OCI-LY3 (cell line): ENCODE measurements at regions not wholly inside any gene's neighbourhood (a gene's known extent, or its start where the extent isn't known, plus 50 kb on each side); places are given as distances from the start of the nearest gene placed in this dataset.
A peak's percentile ranks its signal among the peaks of the same experiment; 100 is the strongest.

Experiments
- H2AFZ ChIP-seq: fragments of 200-600, 300-600 bp; shearing (Covaris generic); 2 replicates; pipeline ENCODE4 v1.6.0; 2014; ENCODE audit warnings: antibody characterized with exemption, low read depth, low read length
- H3K27ac ChIP-seq: fragments of 200-600, 300-600 bp; sonication (generic); 2 replicates; pipeline ENCODE4 v1.5.1; 2014; ENCODE audit warnings: mild to moderate bottlenecking, low read length, moderate library complexity, mixed read lengths
- H3K27me3 ChIP-seq: fragments of 200-600, 300-600 bp; sonication (generic); 2 replicates; pipeline ENCODE4 v1.6.1; 2014; ENCODE audit warnings: low read depth, low read length, mixed read lengths
- H3K36me3 ChIP-seq: fragments of 200-600, 300-600 bp; sonication (generic); replicated peaks from 2 replicates; pipeline ENCODE3; 2014; ENCODE audit warnings: low read depth, low read length, mixed read lengths
- H3K4me1 ChIP-seq: fragments of 300-600, 200-600 bp; sonication (generic); 2 replicates; pipeline ENCODE4 v1.6.1; 2014; ENCODE audit warnings: low read length, mixed read lengths
- H3K4me2 ChIP-seq: fragments of 200-600, 300-600 bp; sonication (generic); 2 replicates; pipeline ENCODE4 v1.6.1; 2014; ENCODE audit warnings: low read length, mixed read lengths
- H3K4me3 ChIP-seq: fragments of 300-600, 200-600 bp; sonication (generic); 2 replicates; pipeline ENCODE4 v1.5.1; 2014; ENCODE audit warnings: antibody characterized with exemption, mild to moderate bottlenecking, low read length, moderate library complexity
- H3K79me2 ChIP-seq: fragments of 300-600, 200-600 bp; shearing (Covaris generic); 2 replicates; pipeline ENCODE4 v1.6.1; 2014; ENCODE audit warnings: mild to moderate bottlenecking, low read length, mixed read lengths
- H3K9ac ChIP-seq: fragments of 300-600, 200-600 bp; shearing (Covaris generic); 2 replicates; pipeline ENCODE4 v1.6.0; 2014; ENCODE audit warnings: mild to moderate bottlenecking, low read length, moderate library complexity
- H3K9me3 ChIP-seq: fragments of 200-600, 300-600 bp; shearing (Covaris generic); 2 replicates; pipeline ENCODE4 v1.6.1; 2014; ENCODE audit warnings: low read length, mixed read lengths; ENCODE audit not compliant: insufficient read depth
- H4K20me1 ChIP-seq: fragments of 200-600, 300-600 bp; sonication (generic); 2 replicates; pipeline ENCODE4 v1.6.1; 2016; ENCODE audit warnings: low read length, mixed read lengths; ENCODE audit not compliant: insufficient read depth
- CTCF ChIP-seq: fragments of 200-600, 300-600 bp; sonication (generic); IDR thresholded peaks from 2 replicates; pipeline ENCODE4 v1.5.1; 2014; ENCODE audit warnings: antibody characterized with exemption, low read length, low read depth
- EZH2phosphoT487 ChIP-seq: fragments of 200-600 bp; shearing (Covaris generic); IDR thresholded peaks from 2 replicates; pipeline ENCODE4 v1.6.1; 2018; ENCODE audit warnings: antibody characterized with exemption, mixed run types, low read depth

GRCh38 chr3:178194539-178194938 lies 341.7 kb upstream of the KCNMB2 start:
- no peak overlapping the region for H3K4me3 ChIP-seq
- no peak overlapping the region for H2AFZ ChIP-seq
- no peak overlapping the region for H3K27ac ChIP-seq
- H3K9me3 ChIP-seq: no peaks in the 10 kb centered on the region
- no peak for TF ChIP-seq CTCF
- TF ChIP-seq EZH2phosphoT487: no peak
- no peaks in the 10 kb centered on the region for H3K36me3 ChIP-seq
- H3K9ac ChIP-seq: no peak overlapping the region
- H3K27me3 ChIP-seq: no peaks in the 10 kb centered on the region
- H3K4me1 ChIP-seq: peaks cover 23% of the 10 kb centered on the region
- H4K20me1 ChIP-seq: no peaks in the 10 kb centered on the region
- no peaks in the 10 kb centered on the region for H3K79me2 ChIP-seq
- H3K4me2 ChIP-seq: no peak overlapping the region

- H4K20me1 ChIP-seq: no peaks in the 10 kb centered on the region
- no peak overlapping the region for H3K9ac ChIP-seq
- H3K4me1 ChIP-seq: peaks cover 22% of the 10 kb centered on the region
- H3K27ac ChIP-seq: no peak overlapping the region
- H3K27me3 ChIP-seq: no peaks in the 10 kb centered on the region
- no peaks in the 10 kb centered on the region for H3K79me2 ChIP-seq
- H3K4me2 ChIP-seq: peak overlapping the region; percentile 46
- H3K4me3 ChIP-seq: 0 out of 2 replicates have a peak overlapping the region, but pooled peaks have one; percentile 3
- no peaks in the 10 kb centered on the region for H3K36me3 ChIP-seq
- no peaks in the 10 kb centered on the region for H3K9me3 ChIP-seq
- no peak overlapping the region for H2AFZ ChIP-seq
- no peak for TF ChIP-seq CTCF
- TF ChIP-seq EZH2phosphoT487: no peak
Observed at GRCh38 chr3:178195824-178196223, 340.4 kb upstream of the KCNMB2 start.

GRCh38 chr3:178198329-178198728 lies 337.9 kb upstream of the KCNMB2 start:
- H3K4me3 ChIP-seq: no peak overlapping the region
- H3K4me2 ChIP-seq: no peak overlapping the region
- H2AFZ ChIP-seq: no peak overlapping the region
- H4K20me1 ChIP-seq: no peaks in the 10 kb centered on the region
- no peaks in the 10 kb centered on the region for H3K9me3 ChIP-seq
- H3K9ac ChIP-seq: no peak overlapping the region
- H3K27ac ChIP-seq: no peak overlapping the region
- no peaks in the 10 kb centered on the region for H3K27me3 ChIP-seq
- peaks cover 22% of the 10 kb centered on the region for H3K4me1 ChIP-seq
- no peak for TF ChIP-seq CTCF
- no peak for TF ChIP-seq EZH2phosphoT487
- H3K36me3 ChIP-seq: no peaks in the 10 kb centered on the region
- no peaks in the 10 kb centered on the region for H3K79me2 ChIP-seq

GRCh38 chr3:178200316-178200715 lies 335.9 kb upstream of the KCNMB2 start:
- Histone ChIP-seq H4K20me1 (no peaks in the 10 kb centered on the region), H3K36me3 (no peaks in the 10 kb centered on the region), H3K27ac (no peak overlapping the region), H3K79me2 (no peaks in the 10 kb centered on the region), H3K4me3 (no peak overlapping the region), H3K9ac (no peak overlapping the region), H3K4me2 (no peak overlapping the region), H3K27me3 (no peaks in the 10 kb centered on the region), H2AFZ (no peak overlapping the region), H3K4me1 (peaks cover 15% of the 10 kb centered on the region), H3K9me3 (no peaks in the 10 kb centered on the region)
- TF ChIP-seq EZH2phosphoT487 (no peak), CTCF (no peak)
